ENCODE measurements at regions not wholly inside any gene's neighbourhood (a gene's known extent, or its start where the extent isn't known, plus 50 kb on each side); places are given as distances from the start of the nearest gene placed in this dataset.
"Not testable (repeated sequence)": the region's sequence is repeated elsewhere in the genome, so short reads cannot be mapped to it uniquely, and the experiment has no call there.

- H3K4me3 ChIP-seq; H3K27me3 ChIP-seq; ATAC-seq; H3K27ac ChIP-seq; H3K4me1 ChIP-seq; DNase-seq; H3K36me3 ChIP-seq; intact Hi-C loops (cut with DNase I); H3K9me3 ChIP-seq: not testable (repeated sequence)
Measured at GRCh38 chr2:111302397-111303218, 181.9 kb downstream of the BCL2L11 start.

- H3K4me3 ChIP-seq; H3K9me3 ChIP-seq; H3K4me1 ChIP-seq; H3K36me3 ChIP-seq; DNase-seq; H3K27me3 ChIP-seq; intact Hi-C loops (cut with DNase I); H3K27ac ChIP-seq; ATAC-seq: not testable (repeated sequence)
Measured at GRCh38 chr2:111307302-111307701, 186.6 kb downstream of the BCL2L11 start.

GRCh38 chr2:111309231-111310075 is 188.7 kb downstream of the BCL2L11 start:
- H3K27ac ChIP-seq; ATAC-seq; H3K4me1 ChIP-seq; DNase-seq; H3K27me3 ChIP-seq; H3K36me3 ChIP-seq; H3K9me3 ChIP-seq; intact Hi-C loops (cut with DNase I); H3K4me3 ChIP-seq: not testable (repeated sequence)

- H3K4me1 ChIP-seq; H3K36me3 ChIP-seq; DNase-seq; H3K9me3 ChIP-seq; H3K27ac ChIP-seq; H3K4me3 ChIP-seq; H3K27me3 ChIP-seq; ATAC-seq; intact Hi-C loops (cut with DNase I): not testable (repeated sequence)
Measured at GRCh38 chr2:111310395-111310794, 189.7 kb downstream of the BCL2L11 start.

- ATAC-seq; intact Hi-C loops (cut with DNase I); H3K4me3 ChIP-seq; DNase-seq; H3K36me3 ChIP-seq; H3K27ac ChIP-seq; H3K9me3 ChIP-seq; H3K27me3 ChIP-seq; H3K4me1 ChIP-seq: not testable (repeated sequence)
Measured at GRCh38 chr2:111311568-111311967, 190.9 kb downstream of the BCL2L11 start.

- H3K27ac ChIP-seq, DNase-seq: not testable (repeated sequence)
Measured at GRCh38 chr2:111312897-111313607, 192.3 kb downstream of the BCL2L11 start.

GRCh38 chr2:111313711-111314110 is 193.0 kb downstream of the BCL2L11 start:
- H3K27me3 ChIP-seq; H3K27ac ChIP-seq; H3K9me3 ChIP-seq; H3K4me1 ChIP-seq; DNase-seq; intact Hi-C loops (cut with DNase I); H3K4me3 ChIP-seq; H3K36me3 ChIP-seq; ATAC-seq: not testable (repeated sequence)

More at GRCh38 chr2:111312897-111313607, 192.3 kb downstream of the BCL2L11 start:
- H3K4me1 ChIP-seq; H3K27me3 ChIP-seq; H3K9me3 ChIP-seq; H3K36me3 ChIP-seq; intact Hi-C loops (cut with DNase I); H3K4me3 ChIP-seq: not testable (repeated sequence)
- ATAC-seq, result peak; percentile 10

GRCh38 chr2:111315188-111315917 is 194.6 kb downstream of the BCL2L11 start:
- H3K4me1 ChIP-seq; H3K4me3 ChIP-seq; H3K27ac ChIP-seq; DNase-seq; H3K9me3 ChIP-seq; H3K27me3 ChIP-seq; ATAC-seq; intact Hi-C loops (cut with DNase I); H3K36me3 ChIP-seq: not testable (repeated sequence)

GRCh38 chr2:111316221-111316741 is 195.6 kb downstream of the BCL2L11 start:
- H3K4me3 ChIP-seq; ATAC-seq; H3K9me3 ChIP-seq; intact Hi-C loops (cut with DNase I); H3K27me3 ChIP-seq; H3K36me3 ChIP-seq; DNase-seq; H3K4me1 ChIP-seq; H3K27ac ChIP-seq: not testable (repeated sequence)

GRCh38 chr2:111316881-111317549 is 196.3 kb downstream of the BCL2L11 start:
- H3K4me3 ChIP-seq; DNase-seq; intact Hi-C loops (cut with DNase I); H3K9me3 ChIP-seq; H3K27me3 ChIP-seq; H3K4me1 ChIP-seq; H3K36me3 ChIP-seq; H3K27ac ChIP-seq; ATAC-seq: not testable (repeated sequence)

- not testable (repeated sequence) for H3K27ac ChIP-seq, DNase-seq, H3K4me3 ChIP-seq
Measured at GRCh38 chr2:111319552-111319951, 198.8 kb downstream of the BCL2L11 start.

GRCh38 chr2:111320264-111320663 is 199.6 kb downstream of the BCL2L11 start:
- H3K4me3 ChIP-seq; H3K27ac ChIP-seq; H3K36me3 ChIP-seq; intact Hi-C loops (cut with DNase I); H3K9me3 ChIP-seq; H3K4me1 ChIP-seq; DNase-seq; H3K27me3 ChIP-seq; ATAC-seq: not testable (repeated sequence)

More at GRCh38 chr2:111319552-111319951, 198.8 kb downstream of the BCL2L11 start:
- ATAC-seq; H3K36me3 ChIP-seq; H3K27me3 ChIP-seq; H3K9me3 ChIP-seq; H3K4me1 ChIP-seq; intact Hi-C loops (cut with DNase I): not testable (repeated sequence)

Measured in upper lobe of right lung (tissue), 1 donor.